Smooth muscle cell (in vitro differentiated cells): ENCODE measurements at regions not wholly inside any gene's neighbourhood (a gene's known extent, or its start where the extent isn't known, plus 50 kb on each side); places are given as distances from the start of the nearest gene placed in this dataset.

ENCODE experiments used
- DNase-seq: peaks from one replicate; lab custom pipeline; 2025; ENCODE audit not compliant: unreplicated experiment; lab: John Stamatoyannopoulos, UW
- H2AFZ ChIP-seq: fragments of 200-600 bp; sonication (generic); 2 replicates; pipeline ENCODE4 v1.6.0; 2016; ENCODE audit warnings: antibody characterized with exemption, low read depth, mild to moderate bottlenecking
- H3F3A ChIP-seq: fragments of 200-600 bp; sonication (generic); 2 replicates; pipeline ENCODE4 v1.6.0; 2017; ENCODE audit warnings: antibody characterized with exemption, low read depth
- H3K27ac ChIP-seq: fragments of 200-600 bp; sonication (generic); 2 replicates; pipeline ENCODE4 v1.5.1; 2016; ENCODE audit warnings: low read depth, mild to moderate bottlenecking
- H3K27me3 ChIP-seq: fragments of 200-600 bp; sonication (generic); 2 replicates; pipeline ENCODE4 v1.6.1; 2016; ENCODE audit warnings: low read depth, mild to moderate bottlenecking
- H3K36me3 ChIP-seq: fragments of 200-600 bp; sonication (generic); 2 replicates; pipeline ENCODE4 v1.5.1; 2016; ENCODE audit warnings: low read depth
- H3K4me1 ChIP-seq: fragments of 200-600 bp; sonication (generic); 2 replicates; pipeline ENCODE4 v1.5.1; 2016; ENCODE audit warnings: low read depth
- H3K4me2 ChIP-seq: fragments of 200-600 bp; sonication (generic); 2 replicates; pipeline ENCODE4 v1.6.0; 2016; ENCODE audit warnings: mild to moderate bottlenecking
- H3K4me3 ChIP-seq: fragments of 200-600 bp; sonication (generic); 2 replicates; pipeline ENCODE4 v1.5.1; 2016; ENCODE audit warnings: mild to moderate bottlenecking
- H3K79me2 ChIP-seq: fragments of 200-600 bp; sonication (generic); 2 replicates; pipeline ENCODE4 v1.6.0; 2016; ENCODE audit warnings: low read depth, mild to moderate bottlenecking
- H3K9ac ChIP-seq: fragments of 200-600 bp; sonication (generic); 2 replicates; pipeline ENCODE4 v1.6.0; 2016; ENCODE audit warnings: low read depth
- H3K9me3 ChIP-seq: fragments of 200-600 bp; sonication (generic); replicated peaks from 2 replicates; pipeline ENCODE4 v1.5.1; 2016; ENCODE audit warnings: low read depth
- H4K20me1 ChIP-seq: fragments of 200-600 bp; sonication (generic); 2 replicates; pipeline ENCODE4 v1.6.0; 2016; ENCODE audit warnings: low read depth
- CTCF ChIP-seq: fragments of 200-600 bp; sonication (generic); IDR thresholded peaks from 2 replicates; pipeline ENCODE4 v1.5.1; 2017; ENCODE audit warnings: borderline replicate concordance, mild to moderate bottlenecking, antibody characterized with exemption; ENCODE audit not compliant: insufficient read depth, poor library complexity, severe bottlenecking
- WGBS: methylation state at CpG from one replicate; pipeline ENCODE4 v1.1.7; 2016; ENCODE audit warnings: low lambda C conversion rate; 5-methylcytosine and 5-hydroxymethylcytosine counted together

GRCh38 chr11:69928975-69929374 is 109.8 kb upstream of the FGF3 start:
- Histone ChIP-seq H3K4me2 (no peak overlapping the region), H3K9me3 (no peaks in the 10 kb centered on the region), H3K36me3 (no peaks in the 10 kb centered on the region), H3K9ac (no peak overlapping the region), H3K79me2 (no peaks in the 10 kb centered on the region), H2AFZ (no peak overlapping the region), H4K20me1 (no peaks in the 10 kb centered on the region), H3K4me3 (no peak overlapping the region), H3K27me3 (no peaks in the 10 kb centered on the region), H3K27ac (no peak overlapping the region), H3F3A (peaks cover 8% of the 10 kb centered on the region), H3K4me1 (peaks cover 11% of the 10 kb centered on the region)
- WGBS, result 69% methylated on average over 3 of the region's 3 CpGs
- no peak for TF ChIP-seq CTCF
- DNase-seq, result no peak

- Histone ChIP-seq H3F3A (peaks cover 8% of the 10 kb centered on the region), H3K9me3 (no peaks in the 10 kb centered on the region), H3K4me3 (no peak overlapping the region), H4K20me1 (no peaks in the 10 kb centered on the region), H3K79me2 (no peaks in the 10 kb centered on the region), H3K4me2 (no peak overlapping the region), H3K4me1 (peaks cover 11% of the 10 kb centered on the region), H3K36me3 (no peaks in the 10 kb centered on the region), H2AFZ (no peak overlapping the region), H3K27ac (no peak overlapping the region), H3K27me3 (no peaks in the 10 kb centered on the region), H3K9ac (no peak overlapping the region)
- no peak for TF ChIP-seq CTCF
- no peak for DNase-seq
- 96% methylated on average over 20 of the region's 20 CpGs for WGBS
Observed at GRCh38 chr11:69930081-69931059, 111.2 kb upstream of the FGF3 start.

GRCh38 chr11:69931060-69931910 is 112.1 kb upstream of the FGF3 start:
- H3K4me3 ChIP-seq, result no peak overlapping the region
- no peaks in the 10 kb centered on the region for H3K79me2 ChIP-seq
- no peaks in the 10 kb centered on the region for H4K20me1 ChIP-seq
- no peak overlapping the region for H3K27ac ChIP-seq
- H3K9ac ChIP-seq, result no peak overlapping the region
- no peak overlapping the region for H3K4me2 ChIP-seq
- H2AFZ ChIP-seq, result no peak overlapping the region
- H3K27me3 ChIP-seq, result no peaks in the 10 kb centered on the region
- WGBS, result 86% methylated on average over 10 of the region's 10 CpGs
- DNase-seq, result no peak
- no peaks in the 10 kb centered on the region for H3K9me3 ChIP-seq
- peaks cover 11% of the 10 kb centered on the region for H3K4me1 ChIP-seq
- TF ChIP-seq CTCF, result no peak
- no peaks in the 10 kb centered on the region for H3K36me3 ChIP-seq
- peaks cover 8% of the 10 kb centered on the region for H3F3A ChIP-seq
